NAMALWA (cell line): ENCODE measurements at regions not wholly inside any gene's neighbourhood (a gene's known extent, or its start where the extent isn't known, plus 50 kb on each side); places are given as distances from the start of the nearest gene placed in this dataset.

ENCODE experiments used
- DNase-seq: peaks from one replicate; pipeline ENCODE4 v3.0.0-alpha.2; 2015; ENCODE audit warnings: low spot score

GRCh38 chr20:61050336-61050890 lies 201.6 kb upstream of the CDH4 start:
- no peak for DNase-seq

GRCh38 chr20:61052195-61052750 lies 199.8 kb upstream of the CDH4 start:
- no peak for DNase-seq

- no peak for DNase-seq
These were observed 199.2 kb upstream of the CDH4 start for GRCh38 chr20:61052776-61053442.

GRCh38 chr20:61053487-61053886 lies 198.6 kb upstream of the CDH4 start:
- no peak for DNase-seq

GRCh38 chr20:61053889-61054288 lies 198.2 kb upstream of the CDH4 start:
- DNase-seq = no peak

- no peak for DNase-seq
These were observed 197.7 kb upstream of the CDH4 start for GRCh38 chr20:61054411-61054810.

GRCh38 chr20:61055180-61056010 lies 196.7 kb upstream of the CDH4 start:
- no peak for DNase-seq

GRCh38 chr20:61056116-61056515 lies 195.9 kb upstream of the CDH4 start:
- DNase-seq = no peak

GRCh38 chr20:61056627-61057442 lies 195.2 kb upstream of the CDH4 start:
- DNase-seq = no peak

- DNase-seq = no peak
These were observed 194.5 kb upstream of the CDH4 start for GRCh38 chr20:61057443-61058121.

- DNase-seq = no peak
These were observed 190.1 kb upstream of the CDH4 start for GRCh38 chr20:61061981-61062380.

- no peak for DNase-seq
These were observed 186.2 kb upstream of the CDH4 start for GRCh38 chr20:61065853-61066252.

GRCh38 chr20:61066526-61066925 lies 185.5 kb upstream of the CDH4 start:
- no peak for DNase-seq

- DNase-seq = no peak
These were observed 184.8 kb upstream of the CDH4 start for GRCh38 chr20:61067221-61067620.

GRCh38 chr20:61072398-61072797 lies 179.7 kb upstream of the CDH4 start:
- DNase-seq = no peak

- no peak for DNase-seq
These were observed 178.7 kb upstream of the CDH4 start for GRCh38 chr20:61073376-61073775.

- DNase-seq = no peak
These were observed 169.3 kb upstream of the CDH4 start for GRCh38 chr20:61082720-61083119.

- DNase-seq = no peak
These were observed 168.6 kb upstream of the CDH4 start for GRCh38 chr20:61083431-61083830.

- no peak for DNase-seq
These were observed 166.0 kb upstream of the CDH4 start for GRCh38 chr20:61086031-61086430.

GRCh38 chr20:61090541-61090940 lies 161.5 kb upstream of the CDH4 start:
- no peak for DNase-seq

GRCh38 chr20:61092251-61092650 lies 159.8 kb upstream of the CDH4 start:
- DNase-seq = no peak

- DNase-seq = no peak
These were observed 157.5 kb upstream of the CDH4 start for GRCh38 chr20:61094581-61094980.
